ENCODE measurements at regions not wholly inside any gene's neighbourhood (a gene's known extent, or its start where the extent isn't known, plus 50 kb on each side); places are given as distances from the start of the nearest gene placed in this dataset.

DNA sequence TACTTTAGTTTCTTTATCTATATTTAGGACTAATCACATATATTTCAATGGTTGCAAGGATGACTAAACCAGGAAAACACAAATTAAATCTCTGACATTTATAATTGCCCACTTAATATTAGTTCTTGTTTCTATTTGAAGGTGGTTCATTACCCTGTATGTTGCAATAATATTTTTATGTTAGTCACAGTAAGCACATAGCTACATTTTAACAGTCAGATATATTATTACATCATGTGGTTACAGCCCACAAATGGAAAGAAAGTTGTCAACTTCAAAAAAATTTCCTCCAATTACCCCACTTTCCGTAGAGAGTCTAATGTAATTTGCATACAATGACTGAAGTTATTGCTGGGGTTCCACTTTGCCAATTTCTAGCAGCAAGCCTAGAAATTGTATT lies 114.6 kb downstream of the TUSC7 start:
- Histone ChIP-seq H3K9me3 (ENCODE audit: insufficient read depth, low read depth, low read length) (no peaks in the 10 kb centered on the region), H3K36me3 (ENCODE audit: insufficient read depth, low read length) (no peaks in the 10 kb centered on the region), H3K4me1 (ENCODE audit: insufficient read depth, low read length) (no peaks in the 10 kb centered on the region), H2AFZ (ENCODE audit: low read depth, low read length) (no peak overlapping the region), H3K27ac (ENCODE audit: low read depth, low read length) (no peak overlapping the region), H3K9ac (ENCODE audit: low read length) (no peak overlapping the region), H3K4me2 (ENCODE audit: low read length) (no peak overlapping the region), H4K20me1 (ENCODE audit: insufficient read depth, low read length) (no peaks in the 10 kb centered on the region), H3K27me3 (ENCODE audit: insufficient read depth, low read length) (no peaks in the 10 kb centered on the region), H3K79me2 (ENCODE audit: insufficient read depth, low read length) (no peaks in the 10 kb centered on the region), H3K4me3 (ENCODE audit: insufficient read depth, low read depth, low read length) (no peak overlapping the region)
- H3K4me3 Mint-ChIP-seq (ENCODE audit: unreplicated experiment): no peak overlapping the region
- H3K36me3 Mint-ChIP-seq (ENCODE audit: low read depth, unreplicated experiment): no peaks in the 10 kb centered on the region
- H3K4me1 Mint-ChIP-seq (ENCODE audit: low read depth, unreplicated experiment): no peaks in the 10 kb centered on the region
- no peak for TF ChIP-seq EZH2 (IDR thresholded peaks at IDR 0.05; ENCODE audit: insufficient read depth, low read length)
- TF ChIP-seq, protein P1, sequence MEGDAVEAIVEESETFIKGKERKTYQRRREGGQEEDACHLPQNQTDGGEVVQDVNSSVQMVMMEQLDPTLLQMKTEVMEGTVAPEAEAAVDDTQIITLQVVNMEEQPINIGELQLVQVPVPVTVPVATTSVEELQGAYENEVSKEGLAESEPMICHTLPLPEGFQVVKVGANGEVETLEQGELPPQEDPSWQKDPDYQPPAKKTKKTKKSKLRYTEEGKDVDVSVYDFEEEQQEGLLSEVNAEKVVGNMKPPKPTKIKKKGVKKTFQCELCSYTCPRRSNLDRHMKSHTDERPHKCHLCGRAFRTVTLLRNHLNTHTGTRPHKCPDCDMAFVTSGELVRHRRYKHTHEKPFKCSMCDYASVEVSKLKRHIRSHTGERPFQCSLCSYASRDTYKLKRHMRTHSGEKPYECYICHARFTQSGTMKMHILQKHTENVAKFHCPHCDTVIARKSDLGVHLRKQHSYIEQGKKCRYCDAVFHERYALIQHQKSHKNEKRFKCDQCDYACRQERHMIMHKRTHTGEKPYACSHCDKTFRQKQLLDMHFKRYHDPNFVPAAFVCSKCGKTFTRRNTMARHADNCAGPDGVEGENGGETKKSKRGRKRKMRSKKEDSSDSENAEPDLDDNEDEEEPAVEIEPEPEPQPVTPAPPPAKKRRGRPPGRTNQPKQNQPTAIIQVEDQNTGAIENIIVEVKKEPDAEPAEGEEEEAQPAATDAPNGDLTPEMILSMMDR (IDR thresholded peaks at IDR 0.05; ENCODE audit: insufficient read depth, low read depth, low read length): no peak
- no peaks in the 10 kb centered on the region for H3K9me3 Mint-ChIP-seq (ENCODE audit: unreplicated experiment)
- H3K27me3 Mint-ChIP-seq (ENCODE audit: low read depth, unreplicated experiment): no peaks in the 10 kb centered on the region
- no peak overlapping the region for H3K27ac Mint-ChIP-seq (ENCODE audit: unreplicated experiment)
- DNase-seq (ENCODE audit: low read depth) (no peak), FAIRE-seq (no peak)

DNA sequence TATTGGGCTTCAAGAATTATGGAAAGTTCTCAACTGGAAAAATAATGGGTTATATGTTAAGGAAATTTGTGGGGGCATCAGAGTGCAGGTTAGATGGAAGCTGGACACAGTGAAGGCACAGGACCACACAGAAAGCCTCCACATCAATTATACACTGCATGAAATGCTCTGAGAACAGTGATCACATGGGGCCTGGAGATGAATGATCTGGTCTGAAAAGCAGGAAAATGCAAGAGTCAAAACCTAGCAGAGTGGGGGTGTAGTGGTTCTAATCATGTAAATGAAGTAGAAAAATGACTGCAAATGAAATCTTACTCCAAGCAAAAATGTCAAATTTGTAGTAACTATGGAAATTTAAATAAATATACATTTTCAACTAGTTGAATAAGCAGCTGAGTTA lies 123.6 kb downstream of the TUSC7 start:
- FAIRE-seq (no peak), DNase-seq (ENCODE audit: low read depth) (no peak)
- Mint-ChIP-seq H3K27ac (ENCODE audit: unreplicated experiment) (no peak overlapping the region), H3K4me3 (ENCODE audit: unreplicated experiment) (no peak overlapping the region), H3K27me3 (ENCODE audit: low read depth, unreplicated experiment) (no peaks in the 10 kb centered on the region), H3K4me1 (ENCODE audit: low read depth, unreplicated experiment) (peaks cover 10% of the 10 kb centered on the region), H3K9me3 (ENCODE audit: unreplicated experiment) (no peaks in the 10 kb centered on the region), H3K36me3 (ENCODE audit: low read depth, unreplicated experiment) (no peaks in the 10 kb centered on the region)
- Histone ChIP-seq H3K4me2 (ENCODE audit: low read length) (no peak overlapping the region), H2AFZ (ENCODE audit: low read depth, low read length) (no peak overlapping the region), H3K9ac (ENCODE audit: low read length) (no peak overlapping the region), H3K27me3 (ENCODE audit: insufficient read depth, low read length) (no peaks in the 10 kb centered on the region), H3K27ac (ENCODE audit: low read depth, low read length) (no peak overlapping the region), H3K4me3 (ENCODE audit: insufficient read depth, low read depth, low read length) (no peak overlapping the region), H3K4me1 (ENCODE audit: insufficient read depth, low read length) (peaks cover 5% of the 10 kb centered on the region), H3K36me3 (ENCODE audit: insufficient read depth, low read length) (no peaks in the 10 kb centered on the region), H3K9me3 (ENCODE audit: insufficient read depth, low read depth, low read length) (no peaks in the 10 kb centered on the region), H4K20me1 (ENCODE audit: insufficient read depth, low read length) (no peaks in the 10 kb centered on the region), H3K79me2 (ENCODE audit: insufficient read depth, low read length) (no peaks in the 10 kb centered on the region)
- TF ChIP-seq, protein P1 (IDR thresholded peaks at IDR 0.05; ENCODE audit: insufficient read depth, low read depth, low read length): no peak
- no peak for TF ChIP-seq EZH2 (IDR thresholded peaks at IDR 0.05; ENCODE audit: insufficient read depth, low read length)

DNA sequence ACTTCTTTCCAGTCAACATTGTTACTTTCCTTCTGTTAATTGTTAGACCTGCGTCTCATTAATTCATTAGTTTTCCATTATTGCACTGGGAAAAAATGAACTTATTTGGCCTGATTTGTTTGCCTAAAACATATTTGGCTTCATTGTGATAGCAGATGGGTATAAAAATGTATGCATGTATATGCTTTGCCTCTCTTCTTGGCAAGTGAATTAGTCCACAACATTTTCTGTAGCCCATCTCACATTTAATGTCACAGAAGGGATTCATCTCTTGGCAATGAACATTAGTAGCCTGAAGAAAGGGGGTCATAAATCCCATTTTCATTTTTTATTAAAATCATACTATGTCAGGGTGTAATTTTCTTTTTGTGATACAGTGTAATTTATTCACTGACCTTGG lies 125.2 kb downstream of the TUSC7 start:
- Histone ChIP-seq H3K27me3 (ENCODE audit: insufficient read depth, low read length) (no peaks in the 10 kb centered on the region), H3K27ac (ENCODE audit: low read depth, low read length) (no peak overlapping the region), H3K4me1 (ENCODE audit: insufficient read depth, low read length) (peaks cover 5% of the 10 kb centered on the region), H2AFZ (ENCODE audit: low read depth, low read length) (no peak overlapping the region), H3K79me2 (ENCODE audit: insufficient read depth, low read length) (no peaks in the 10 kb centered on the region), H3K9ac (ENCODE audit: low read length) (no peak overlapping the region), H3K4me3 (ENCODE audit: insufficient read depth, low read depth, low read length) (no peak overlapping the region), H3K4me2 (ENCODE audit: low read length) (no peak overlapping the region), H4K20me1 (ENCODE audit: insufficient read depth, low read length) (no peaks in the 10 kb centered on the region), H3K36me3 (ENCODE audit: insufficient read depth, low read length) (no peaks in the 10 kb centered on the region), H3K9me3 (ENCODE audit: insufficient read depth, low read depth, low read length) (no peaks in the 10 kb centered on the region)
- Mint-ChIP-seq H3K27me3 (ENCODE audit: low read depth, unreplicated experiment) (no peaks in the 10 kb centered on the region), H3K36me3 (ENCODE audit: low read depth, unreplicated experiment) (no peaks in the 10 kb centered on the region), H3K4me1 (ENCODE audit: low read depth, unreplicated experiment) (peaks cover 10% of the 10 kb centered on the region), H3K4me3 (ENCODE audit: unreplicated experiment) (no peak overlapping the region), H3K27ac (ENCODE audit: unreplicated experiment) (no peak overlapping the region), H3K9me3 (ENCODE audit: unreplicated experiment) (no peaks in the 10 kb centered on the region)
- no peak for DNase-seq (ENCODE audit: low read depth)
- no peak for TF ChIP-seq EZH2 (IDR thresholded peaks at IDR 0.05; ENCODE audit: insufficient read depth, low read length)
- FAIRE-seq: no peak

Data from astrocyte (in vitro differentiated cells and primary cell).